GM10266 (cell line): ENCODE measurements at regions not wholly inside any gene's neighbourhood (a gene's known extent, or its start where the extent isn't known, plus 50 kb on each side); places are given as distances from the start of the nearest gene placed in this dataset.

Experiments used
- DNase-seq: peaks from one replicate; pipeline ENCODE4 v3.0.0; 2012; ENCODE audit errors: extremely low spot score
- CTCF ChIP-seq: IDR thresholded peaks from 2 replicates; pipeline ENCODE4 v1.5.1; 2012; ENCODE audit warnings: mild to moderate bottlenecking, low read depth; ENCODE audit not compliant: control insufficient read depth, insufficient read depth; ENCODE audit errors: missing control alignments

GRCh38 chr14:66398437-66398836, 87.7 kb upstream of the CCDC196 start:
- no peak for TF ChIP-seq CTCF
- no peak for DNase-seq

GRCh38 chr14:66401449-66402095, 84.6 kb upstream of the CCDC196 start:
- DNase-seq = no peak
- peak; percentile 68 for TF ChIP-seq CTCF

- TF ChIP-seq CTCF = peak; percentile 56
- peak; percentile 16 for DNase-seq
Measured at GRCh38 chr14:66403183-66403582, 83.0 kb upstream of the CCDC196 start.

- DNase-seq = no peak
Measured at GRCh38 chr14:66404051-66404545, 82.1 kb upstream of the CCDC196 start.

GRCh38 chr14:66405158-66405557, 81.0 kb upstream of the CCDC196 start:
- no peak for DNase-seq

More at GRCh38 chr14:66404051-66404545, 82.1 kb upstream of the CCDC196 start:
- TF ChIP-seq CTCF = no peak

GRCh38 chr14:66413901-66414300, 72.3 kb upstream of the CCDC196 start:
- TF ChIP-seq CTCF = no peak
- DNase-seq = no peak

More at GRCh38 chr14:66405158-66405557, 81.0 kb upstream of the CCDC196 start:
- TF ChIP-seq CTCF = no peak

- no peak for TF ChIP-seq CTCF
- DNase-seq = no peak
Measured at GRCh38 chr14:66414511-66414910, 71.7 kb upstream of the CCDC196 start.
